GM12874 (cell line): ENCODE measurements at regions not wholly inside any gene's neighbourhood (a gene's known extent, or its start where the extent isn't known, plus 50 kb on each side); places are given as distances from the start of the nearest gene placed in this dataset.

Source experiments
- CTCF ChIP-seq: IDR thresholded peaks from 2 replicates; pipeline ENCODE4 v1.5.1; 2011; ENCODE audit warnings: low read depth, mild to moderate bottlenecking, control low read depth, low read length, moderate library complexity; ENCODE audit not compliant: insufficient read depth

- TF ChIP-seq CTCF = no peak
These were observed 100.5 kb upstream of the SMAD1 start for GRCh38 chr4:145381163-145381562.

- no peak for TF ChIP-seq CTCF
These were observed 101.5 kb upstream of the SMAD1 start for GRCh38 chr4:145380123-145380522.

GRCh38 chr4:145375416-145375815, 106.2 kb upstream of the SMAD1 start:
- TF ChIP-seq CTCF = no peak

- TF ChIP-seq CTCF = no peak
These were observed 129.1 kb upstream of the SMAD1 start for GRCh38 chr4:145352438-145353145.

- no peak for TF ChIP-seq CTCF
These were observed 129.7 kb upstream of the SMAD1 start for GRCh38 chr4:145351922-145352321.

GRCh38 chr4:145351162-145351561, 130.5 kb upstream of the SMAD1 start:
- TF ChIP-seq CTCF = no peak

- no peak for TF ChIP-seq CTCF
These were observed 133.4 kb upstream of the SMAD1 start for GRCh38 chr4:145348291-145348690.
